ENCODE measurements at regions not wholly inside any gene's neighbourhood (a gene's known extent, or its start where the extent isn't known, plus 50 kb on each side); places are given as distances from the start of the nearest gene placed in this dataset.

GRCh38 chr16:79329166-79329521 is 271.4 kb downstream of the MAF start:
- no peak for DNase-seq

GRCh38 chr16:79328402-79329165 is 272.0 kb downstream of the MAF start:
- no peak for DNase-seq

GRCh38 chr16:79327836-79328235 is 272.7 kb downstream of the MAF start:
- no peak for DNase-seq

- no peak for DNase-seq
These were observed 274.0 kb downstream of the MAF start for GRCh38 chr16:79326549-79326948.

- no peak for DNase-seq
These were observed 275.2 kb downstream of the MAF start for GRCh38 chr16:79325226-79325945.

- DNase-seq, result no peak
These were observed 279.6 kb downstream of the MAF start for GRCh38 chr16:79320956-79321355.

- no peak for DNase-seq
These were observed 282.2 kb downstream of the MAF start for GRCh38 chr16:79318143-79318899.

- no peak for DNase-seq
These were observed 283.0 kb downstream of the MAF start for GRCh38 chr16:79317521-79317920.

GRCh38 chr16:79317026-79317425 is 283.5 kb downstream of the MAF start:
- DNase-seq, result no peak

GRCh38 chr16:79316004-79316458 is 284.5 kb downstream of the MAF start:
- DNase-seq, result no peak

GRCh38 chr16:79312502-79312901 is 288.0 kb downstream of the MAF start:
- DNase-seq, result no peak

GRCh38 chr16:79310710-79311109 is 289.8 kb downstream of the MAF start:
- no peak for DNase-seq

- DNase-seq, result no peak
These were observed 290.9 kb downstream of the MAF start for GRCh38 chr16:79309606-79310005.

- DNase-seq, result no peak
These were observed 293.3 kb downstream of the MAF start for GRCh38 chr16:79307214-79307613.

GRCh38 chr16:79305074-79305473 is 295.5 kb downstream of the MAF start:
- DNase-seq, result no peak

- DNase-seq, result no peak
These were observed 296.6 kb downstream of the MAF start for GRCh38 chr16:79303959-79304387.

- DNase-seq, result no peak
These were observed 297.3 kb downstream of the MAF start for GRCh38 chr16:79303206-79303605.

GRCh38 chr16:79302731-79303130 is 297.8 kb downstream of the MAF start:
- DNase-seq, result no peak

GRCh38 chr16:79301051-79301450 is 299.5 kb downstream of the MAF start:
- no peak for DNase-seq

- DNase-seq, result no peak
These were observed 301.4 kb downstream of the MAF start for GRCh38 chr16:79298894-79299799.

- no peak for DNase-seq
These were observed 302.1 kb downstream of the MAF start for GRCh38 chr16:79298476-79298875.

- no peak for DNase-seq
These were observed 302.7 kb downstream of the MAF start for GRCh38 chr16:79297805-79298204.
